ENCODE measurements at regions not wholly inside any gene's neighbourhood (a gene's known extent, or its start where the extent isn't known, plus 50 kb on each side); places are given as distances from the start of the nearest gene placed in this dataset.

DNA sequence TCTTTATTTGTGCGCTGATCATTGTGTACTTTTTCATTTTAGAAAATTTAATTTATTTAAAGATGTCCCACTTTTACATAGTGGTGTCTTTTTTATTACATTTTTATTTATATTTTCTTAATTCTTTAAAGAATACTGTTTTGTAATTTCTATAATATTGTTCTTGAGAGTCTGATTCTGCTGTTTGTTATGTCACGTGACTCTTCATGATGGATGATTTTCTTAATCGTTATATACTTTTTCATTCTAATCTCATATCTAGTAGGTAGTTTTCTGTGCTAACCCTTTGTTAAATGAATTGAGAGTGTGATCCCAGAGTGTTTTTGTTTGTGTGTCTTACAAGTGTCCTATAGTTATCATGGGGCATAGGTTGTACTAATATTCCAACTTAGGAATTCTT lies 568.2 kb upstream of the AMOT start:
- no peak for TF ChIP-seq SMC3 (conservative IDR thresholded peaks at IDR 0.05; ENCODE audit: insufficient read depth, low read depth, low read length)
- TF ChIP-seq PRDM10 (IDR thresholded peaks at IDR 0.05; ENCODE audit: partially characterized antibody) = no peak
- no peak for TF ChIP-seq SMAD1 (IDR thresholded peaks at IDR 0.05; ENCODE audit: low read depth, low read length, partially characterized antibody)
- TF ChIP-seq KDM1A (IDR thresholded peaks at IDR 0.05) = no peak
- no peak for TF ChIP-seq FOXP1 (CRISPR knock-in tag; IDR thresholded peaks at IDR 0.05)
- no peak for TF ChIP-seq DLX4 (CRISPR knock-in tag; IDR thresholded peaks at IDR 0.05)
- no peak for TF ChIP-seq CHD7 (IDR thresholded peaks at IDR 0.05; ENCODE audit: low read depth, low read length)
- no peak for TF ChIP-seq RBM15 (IDR thresholded peaks at IDR 0.05; ENCODE audit: insufficient read depth, low read length)
- TF ChIP-seq, protein P1, sequence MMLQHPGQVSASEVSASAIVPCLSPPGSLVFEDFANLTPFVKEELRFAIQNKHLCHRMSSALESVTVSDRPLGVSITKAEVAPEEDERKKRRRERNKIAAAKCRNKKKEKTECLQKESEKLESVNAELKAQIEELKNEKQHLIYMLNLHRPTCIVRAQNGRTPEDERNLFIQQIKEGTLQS (IDR thresholded peaks at IDR 0.05) = no peak
- TF ChIP-seq, protein P1 (CRISPR knock-in tag; conservative IDR thresholded peaks at IDR 0.05) = no peak
- TF ChIP-seq, protein P2, sequence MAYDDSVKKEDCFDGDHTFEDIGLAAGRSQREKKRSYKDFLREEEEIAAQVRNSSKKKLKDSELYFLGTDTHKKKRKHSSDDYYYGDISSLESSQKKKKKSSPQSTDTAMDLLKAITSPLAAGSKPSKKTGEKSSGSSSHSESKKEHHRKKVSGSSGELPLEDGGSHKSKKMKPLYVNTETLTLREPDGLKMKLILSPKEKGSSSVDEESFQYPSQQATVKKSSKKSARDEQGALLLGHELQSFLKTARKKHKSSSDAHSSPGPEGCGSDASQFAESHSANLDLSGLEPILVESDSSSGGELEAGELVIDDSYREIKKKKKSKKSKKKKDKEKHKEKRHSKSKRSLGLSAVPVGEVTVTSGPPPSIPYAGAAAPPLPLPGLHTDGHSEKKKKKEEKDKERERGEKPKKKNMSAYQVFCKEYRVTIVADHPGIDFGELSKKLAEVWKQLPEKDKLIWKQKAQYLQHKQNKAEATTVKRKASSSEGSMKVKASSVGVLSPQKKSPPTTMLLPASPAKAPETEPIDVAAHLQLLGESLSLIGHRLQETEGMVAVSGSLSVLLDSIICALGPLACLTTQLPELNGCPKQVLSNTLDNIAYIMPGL (CRISPR knock-in tag; IDR thresholded peaks at IDR 0.05) = no peak
- TF ChIP-seq, protein P3, sequence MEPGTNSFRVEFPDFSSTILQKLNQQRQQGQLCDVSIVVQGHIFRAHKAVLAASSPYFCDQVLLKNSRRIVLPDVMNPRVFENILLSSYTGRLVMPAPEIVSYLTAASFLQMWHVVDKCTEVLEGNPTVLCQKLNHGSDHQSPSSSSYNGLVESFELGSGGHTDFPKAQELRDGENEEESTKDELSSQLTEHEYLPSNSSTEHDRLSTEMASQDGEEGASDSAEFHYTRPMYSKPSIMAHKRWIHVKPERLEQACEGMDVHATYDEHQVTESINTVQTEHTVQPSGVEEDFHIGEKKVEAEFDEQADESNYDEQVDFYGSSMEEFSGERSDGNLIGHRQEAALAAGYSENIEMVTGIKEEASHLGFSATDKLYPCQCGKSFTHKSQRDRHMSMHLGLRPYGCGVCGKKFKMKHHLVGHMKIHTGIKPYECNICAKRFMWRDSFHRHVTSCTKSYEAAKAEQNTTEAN (CRISPR knock-in tag; IDR thresholded peaks at IDR 0.05) = no peak
- TF ChIP-seq ZNF121 (CRISPR knock-in tag; conservative IDR thresholded peaks at IDR 0.05) = no peak
- TF ChIP-seq CBX1 (IDR thresholded peaks at IDR 0.05; ENCODE audit: low read depth) = no peak
- no peak for TF ChIP-seq BRCA1 (IDR thresholded peaks at IDR 0.05)
- no peak for TF ChIP-seq BRCA1 (CRISPR knock-in tag; IDR thresholded peaks at IDR 0.05)

All from K562 (cell line).